Heart left ventricle (tissue), 13 donors: ENCODE measurements at regions not wholly inside any gene's neighbourhood (a gene's known extent, or its start where the extent isn't known, plus 50 kb on each side); places are given as distances from the start of the nearest gene placed in this dataset.

ENCODE experiments used
- POLR2A ChIP-seq, 2 donors: fragments of 450-650 bp; IDR thresholded peaks; one replicate each; pipeline ENCODE4 v1.6.1; 2017; ENCODE audit warnings: antibody characterized with exemption in 2 of 2, mild to moderate bottlenecking in 2 of 2, moderate library complexity in 2 of 2
- TF ChIP-seq, protein P1 (sequence below), 12 donors: fragments of 200-600 bp; sonication (generic) in 4 of 12; IDR thresholded peaks; one replicate each; pipeline versions ENCODE4 v1.5.0 to v1.8.0; 2018 to 2022; ENCODE audit warnings: antibody characterized with exemption in 12 of 12, mild to moderate bottlenecking in 5 of 12
- donor health status: ischemic (EF 13 %, LVEDD 7.1; RV severe dilation, severe dysfunction).
- donor health status: DM: no; HTN: yes; CAD: no.
- donor health status: DM: no; HTN: no; CAD: no.
- donor health status: ischemic (EF 25% LVEDD 6.9; RV normal size, moderate dysfunction).
- donor health status: ischemic (EF 25% LVEDD 5.7; RV mildly dilated, moderate dysfunction).
- donor health status: ischemic (EF 35%, LVEDD 5.7; RV mildly dilated, moderate dysfunction).
- donor health status: nonischemic (EF 11% LVEDD 7.7; RV severe dilation, severe dysfunction).
- donor health status: DM: yes; HTN: yes; CAD: no.
- donor health status: PGD.
- donor health status: ischemic (EF 29% LVEDD 5.4; RV normal size, mild dysfunction).
- donor health status: nonischemic (EF 23%, LVEDD 6.1; RV moderate dilation, normal function).

- TF ChIP-seq, protein P1, sequence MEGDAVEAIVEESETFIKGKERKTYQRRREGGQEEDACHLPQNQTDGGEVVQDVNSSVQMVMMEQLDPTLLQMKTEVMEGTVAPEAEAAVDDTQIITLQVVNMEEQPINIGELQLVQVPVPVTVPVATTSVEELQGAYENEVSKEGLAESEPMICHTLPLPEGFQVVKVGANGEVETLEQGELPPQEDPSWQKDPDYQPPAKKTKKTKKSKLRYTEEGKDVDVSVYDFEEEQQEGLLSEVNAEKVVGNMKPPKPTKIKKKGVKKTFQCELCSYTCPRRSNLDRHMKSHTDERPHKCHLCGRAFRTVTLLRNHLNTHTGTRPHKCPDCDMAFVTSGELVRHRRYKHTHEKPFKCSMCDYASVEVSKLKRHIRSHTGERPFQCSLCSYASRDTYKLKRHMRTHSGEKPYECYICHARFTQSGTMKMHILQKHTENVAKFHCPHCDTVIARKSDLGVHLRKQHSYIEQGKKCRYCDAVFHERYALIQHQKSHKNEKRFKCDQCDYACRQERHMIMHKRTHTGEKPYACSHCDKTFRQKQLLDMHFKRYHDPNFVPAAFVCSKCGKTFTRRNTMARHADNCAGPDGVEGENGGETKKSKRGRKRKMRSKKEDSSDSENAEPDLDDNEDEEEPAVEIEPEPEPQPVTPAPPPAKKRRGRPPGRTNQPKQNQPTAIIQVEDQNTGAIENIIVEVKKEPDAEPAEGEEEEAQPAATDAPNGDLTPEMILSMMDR (IDR thresholded peaks at IDR 0.05) = no peak
- no peak for TF ChIP-seq POLR2A (IDR thresholded peaks at IDR 0.05)
Observed at GRCh38 chr10:57053530-57053929, 692.5 kb upstream of the ZWINT start.
